GM23338 (cell line): ENCODE measurements at regions not wholly inside any gene's neighbourhood (a gene's known extent, or its start where the extent isn't known, plus 50 kb on each side); places are given as distances from the start of the nearest gene placed in this dataset.
A peak's percentile ranks its signal among the peaks of the same experiment; 100 is the strongest.

Experiments
- ATAC-seq: fragments of 200-7000 bp; cut with Tn5 transposase; 3 replicates; pipeline ENCODE4 v1.9.1; 2020
- DNase-seq: peaks from one replicate; pipeline ENCODE4 v3.0.0-alpha.2; 2015; ENCODE audit warnings: low spot score
- H2AFZ ChIP-seq: fragments of 200-600 bp; sonication (generic); 2 replicates; pipeline ENCODE4 v1.8.0; 2016; ENCODE audit warnings: antibody characterized with exemption, mild to moderate bottlenecking, moderate library complexity
- H3F3A ChIP-seq: fragments of 200-600 bp; sonication (generic); replicated peaks from 2 replicates; pipeline ENCODE4 v1.8.0; 2017; ENCODE audit warnings: antibody characterized with exemption, mixed run types, low read depth
- H3K27ac ChIP-seq: fragments of 200-600 bp; sonication (generic); 2 replicates; pipeline ENCODE4 v1.6.1; 2016; ENCODE audit warnings: low read depth
- H3K27me3 ChIP-seq: fragments of 200-600 bp; sonication (generic); 2 replicates; pipeline ENCODE4 v1.8.0; 2016; ENCODE audit warnings: mild to moderate bottlenecking, mixed run types, moderate library complexity; ENCODE audit not compliant: insufficient read depth
- H3K36me3 ChIP-seq: fragments of 200-600 bp; sonication (generic); 2 replicates; pipeline ENCODE4 v1.8.0; 2016; ENCODE audit warnings: mild to moderate bottlenecking; ENCODE audit not compliant: insufficient read depth
- H3K4me1 ChIP-seq: fragments of 200-600 bp; sonication (generic); 2 replicates; pipeline ENCODE4 v1.8.0; 2016; ENCODE audit warnings: mild to moderate bottlenecking, moderate library complexity; ENCODE audit not compliant: insufficient read depth
- H3K4me2 ChIP-seq: fragments of 200-600 bp; sonication (generic); 2 replicates; pipeline ENCODE4 v1.7.1; 2017; ENCODE audit warnings: mixed run types
- H3K4me3 ChIP-seq: fragments of 200-600 bp; sonication (generic); 2 replicates; pipeline ENCODE4 v1.6.1; 2016; ENCODE audit warnings: mixed run types
- H3K79me2 ChIP-seq: fragments of 200-600 bp; sonication (generic); replicated peaks from 2 replicates; pipeline ENCODE4 v1.8.0; 2017; ENCODE audit warnings: mild to moderate bottlenecking; ENCODE audit not compliant: insufficient read depth
- H3K9me2 ChIP-seq: fragments of 200-600 bp; sonication (generic); 2 replicates; pipeline ENCODE4 v1.8.0; 2017; ENCODE audit not compliant: insufficient read depth
- H4K20me1 ChIP-seq: fragments of 200-600 bp; sonication (generic); replicated peaks from 2 replicates; pipeline ENCODE4 v1.8.0; 2017; ENCODE audit warnings: mild to moderate bottlenecking; ENCODE audit not compliant: insufficient read depth
- H3K27ac Mint-ChIP-seq: 2 replicates; pipeline ENCODE4 v1.8.0; 2020; ENCODE audit warnings: inconsistent platforms, mild to moderate bottlenecking, moderate library complexity, mixed read lengths
- H3K27me3 Mint-ChIP-seq: 3 replicates; pipeline ENCODE4 v1.8.0; 2022; ENCODE audit warnings: low read depth, mild to moderate bottlenecking, moderate library complexity, mixed read lengths, inconsistent platforms; ENCODE audit not compliant: insufficient read depth, poor library complexity
- H3K36me3 Mint-ChIP-seq: 3 replicates; pipeline ENCODE4 v1.8.0; 2021; ENCODE audit warnings: low read depth, mild to moderate bottlenecking, inconsistent platforms, moderate library complexity, mixed read lengths
- H3K4me1 Mint-ChIP-seq: 3 replicates; pipeline ENCODE4 v1.8.0; 2020; ENCODE audit warnings: mild to moderate bottlenecking, inconsistent platforms, mixed read lengths
- H3K4me3 Mint-ChIP-seq: 3 replicates; pipeline ENCODE4 v1.8.0; 2021; ENCODE audit warnings: moderate library complexity, mild to moderate bottlenecking, inconsistent platforms, mixed read lengths
- H3K9me3 Mint-ChIP-seq: 3 replicates; pipeline ENCODE4 v1.8.0; 2020; ENCODE audit warnings: moderate library complexity, mild to moderate bottlenecking, inconsistent platforms, mixed read lengths
- CREB1 ChIP-seq: fragments of 250-450 bp; sonication (Bioruptor Pico); IDR thresholded peaks from 2 replicates; pipeline ENCODE4 v1.5.0; 2020; ENCODE audit warnings: low read depth, mild to moderate bottlenecking, moderate library complexity
- CTCF ChIP-seq, 2 experiments: fragments of 200-600 bp in 1 of 2; sonication (generic) in 1 of 2; conservative IDR thresholded peaks; 2 replicates each; pipeline versions ENCODE4 v1.5.1 to v1.6.1; 2016 to 2017; ENCODE audit warnings: antibody characterized with exemption in 2 of 2, low read depth in 2 of 2, mild to moderate bottlenecking in 2 of 2, moderate library complexity in 1 of 2
- ETS1 ChIP-seq: IDR thresholded peaks from 2 replicates; pipeline ENCODE4 v1.6.1; 2016; ENCODE audit warnings: antibody characterized with exemption
- EZH2 ChIP-seq: fragments of 200-600 bp; sonication (generic); IDR thresholded peaks from one replicate; pipeline ENCODE4 v1.8.0; 2017; ENCODE audit warnings: antibody characterized with exemption, mild to moderate bottlenecking, low read depth; ENCODE audit not compliant: unreplicated experiment
- EZH2phosphoT487 ChIP-seq: fragments of 200-600 bp; sonication (generic); IDR thresholded peaks from one replicate; pipeline ENCODE4 v1.8.1; 2018; ENCODE audit warnings: antibody characterized with exemption; ENCODE audit not compliant: unreplicated experiment
- JUNB ChIP-seq: IDR thresholded peaks from one replicate; pipeline ENCODE4 v1.6.1; 2016; ENCODE audit warnings: antibody characterized with exemption; ENCODE audit not compliant: unreplicated experiment
- NANOG ChIP-seq: IDR thresholded peaks from 2 replicates; pipeline ENCODE4 v1.6.1; 2016; ENCODE audit warnings: antibody characterized with exemption, borderline replicate concordance
- POLR2AphosphoS5 ChIP-seq: IDR thresholded peaks from 2 replicates; pipeline ENCODE4 v1.6.1; 2016; ENCODE audit warnings: antibody characterized with exemption, low read depth
- STAT1 ChIP-seq: IDR thresholded peaks from one replicate; pipeline ENCODE4 v1.6.1; 2016; ENCODE audit warnings: antibody characterized with exemption; ENCODE audit not compliant: unreplicated experiment
- ZNF114 ChIP-seq: fragments of 250-450 bp; sonication (Bioruptor Pico); IDR thresholded peaks from 2 replicates; pipeline ENCODE4 v1.5.0; 2020; ENCODE audit warnings: mild to moderate bottlenecking, moderate library complexity
- ZNF331 ChIP-seq: fragments of 250-450 bp; sonication (Bioruptor Pico); IDR thresholded peaks from 2 replicates; pipeline ENCODE4 v1.5.0; 2020; ENCODE audit warnings: low read depth, mild to moderate bottlenecking, moderate library complexity
- ZNF462 ChIP-seq: fragments of 250-450 bp; sonication (Bioruptor Pico); IDR thresholded peaks from 2 replicates; pipeline ENCODE4 v1.5.0; 2020; ENCODE audit warnings: mild to moderate bottlenecking, moderate library complexity
- TF ChIP-seq, protein P1 (sequence below): IDR thresholded peaks from one replicate; pipeline ENCODE4 v1.6.1; 2018; ENCODE audit warnings: antibody characterized with exemption; ENCODE audit not compliant: unreplicated experiment

DNA sequence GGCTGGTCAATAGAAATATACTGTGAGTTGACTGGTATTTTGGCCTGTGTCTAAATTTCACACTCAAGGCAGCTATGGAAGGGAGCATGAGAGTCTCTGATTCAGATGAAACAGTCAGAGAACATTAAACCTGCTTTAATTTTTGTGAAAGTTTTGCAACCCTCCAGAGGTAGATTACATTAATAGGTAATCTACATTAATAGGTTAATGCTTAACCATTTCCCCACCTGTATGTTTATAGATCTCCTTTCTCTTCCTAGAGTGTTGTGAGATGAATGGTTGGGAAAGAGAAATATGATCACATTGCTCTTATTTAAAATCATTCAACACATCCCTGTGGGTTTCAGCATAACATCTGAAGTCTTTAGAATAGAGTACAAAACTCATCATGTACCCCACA lies 586.9 kb upstream of the DPPA4 start:
- Histone ChIP-seq H3K27me3 (no peaks in the 10 kb centered on the region), H3K4me1 (peaks cover 7% of the 10 kb centered on the region; the same call in 1 of the 2 replicates), H3K36me3 (no peaks in the 10 kb centered on the region), H3K9me2 (no peaks in the 10 kb centered on the region), H2AFZ (0 out of 2 replicates have a peak overlapping the region, but pooled peaks have one; percentile 3), H3K4me3 (no peak overlapping the region), H3F3A (no peaks in the 10 kb centered on the region), H3K27ac (no peak overlapping the region), H4K20me1 (no peaks in the 10 kb centered on the region), H3K4me2 (no peak overlapping the region), H3K79me2 (no peaks in the 10 kb centered on the region)
- H3K27ac Mint-ChIP-seq: no peak overlapping the region
- TF ChIP-seq, protein P1, sequence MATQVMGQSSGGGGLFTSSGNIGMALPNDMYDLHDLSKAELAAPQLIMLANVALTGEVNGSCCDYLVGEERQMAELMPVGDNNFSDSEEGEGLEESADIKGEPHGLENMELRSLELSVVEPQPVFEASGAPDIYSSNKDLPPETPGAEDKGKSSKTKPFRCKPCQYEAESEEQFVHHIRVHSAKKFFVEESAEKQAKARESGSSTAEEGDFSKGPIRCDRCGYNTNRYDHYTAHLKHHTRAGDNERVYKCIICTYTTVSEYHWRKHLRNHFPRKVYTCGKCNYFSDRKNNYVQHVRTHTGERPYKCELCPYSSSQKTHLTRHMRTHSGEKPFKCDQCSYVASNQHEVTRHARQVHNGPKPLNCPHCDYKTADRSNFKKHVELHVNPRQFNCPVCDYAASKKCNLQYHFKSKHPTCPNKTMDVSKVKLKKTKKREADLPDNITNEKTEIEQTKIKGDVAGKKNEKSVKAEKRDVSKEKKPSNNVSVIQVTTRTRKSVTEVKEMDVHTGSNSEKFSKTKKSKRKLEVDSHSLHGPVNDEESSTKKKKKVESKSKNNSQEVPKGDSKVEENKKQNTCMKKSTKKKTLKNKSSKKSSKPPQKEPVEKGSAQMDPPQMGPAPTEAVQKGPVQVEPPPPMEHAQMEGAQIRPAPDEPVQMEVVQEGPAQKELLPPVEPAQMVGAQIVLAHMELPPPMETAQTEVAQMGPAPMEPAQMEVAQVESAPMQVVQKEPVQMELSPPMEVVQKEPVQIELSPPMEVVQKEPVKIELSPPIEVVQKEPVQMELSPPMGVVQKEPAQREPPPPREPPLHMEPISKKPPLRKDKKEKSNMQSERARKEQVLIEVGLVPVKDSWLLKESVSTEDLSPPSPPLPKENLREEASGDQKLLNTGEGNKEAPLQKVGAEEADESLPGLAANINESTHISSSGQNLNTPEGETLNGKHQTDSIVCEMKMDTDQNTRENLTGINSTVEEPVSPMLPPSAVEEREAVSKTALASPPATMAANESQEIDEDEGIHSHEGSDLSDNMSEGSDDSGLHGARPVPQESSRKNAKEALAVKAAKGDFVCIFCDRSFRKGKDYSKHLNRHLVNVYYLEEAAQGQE: no peak
- TF ChIP-seq STAT1: no peak
- no peak for TF ChIP-seq ZNF114
- no peak for TF ChIP-seq ZNF462 (CRISPR knock-in tag)
- TF ChIP-seq EZH2phosphoT487: no peak
- TF ChIP-seq CREB1 (CRISPR knock-in tag): no peak
- no peak for TF ChIP-seq CTCF (conservative IDR thresholded peaks at IDR 0.05; ENCODE audit: low read depth in 2 of 2)
- TF ChIP-seq EZH2: no peak
- TF ChIP-seq JUNB: no peak
- no peak for TF ChIP-seq POLR2AphosphoS5
- no peak for TF ChIP-seq ZNF331
- no peak for TF ChIP-seq NANOG
- TF ChIP-seq ETS1: no peak
- DNase-seq (no peak), ATAC-seq (no peak)
- no peaks in the 10 kb centered on the region for H3K36me3 Mint-ChIP-seq
- H3K4me3 Mint-ChIP-seq: no peak overlapping the region
- H3K9me3 Mint-ChIP-seq: no peaks in the 10 kb centered on the region
- H3K4me1 Mint-ChIP-seq: peaks cover 11% of the 10 kb centered on the region; the same call in 2 of the 3 replicates
- H3K27me3 Mint-ChIP-seq: peaks cover 2% of the 10 kb centered on the region
